GM20000 (cell line): ENCODE measurements at regions not wholly inside any gene's neighbourhood (a gene's known extent, or its start where the extent isn't known, plus 50 kb on each side); places are given as distances from the start of the nearest gene placed in this dataset.

Experiments
- DNase-seq: peaks from one replicate; pipeline ENCODE4 v3.0.0; 2012; ENCODE audit warnings: low spot score
- TF ChIP-seq, protein P1 (sequence below): IDR thresholded peaks from 2 replicates; pipeline ENCODE4 v1.5.1; 2012; ENCODE audit warnings: mild to moderate bottlenecking, control low read depth; ENCODE audit errors: extremely low read depth, missing control alignments

DNA sequence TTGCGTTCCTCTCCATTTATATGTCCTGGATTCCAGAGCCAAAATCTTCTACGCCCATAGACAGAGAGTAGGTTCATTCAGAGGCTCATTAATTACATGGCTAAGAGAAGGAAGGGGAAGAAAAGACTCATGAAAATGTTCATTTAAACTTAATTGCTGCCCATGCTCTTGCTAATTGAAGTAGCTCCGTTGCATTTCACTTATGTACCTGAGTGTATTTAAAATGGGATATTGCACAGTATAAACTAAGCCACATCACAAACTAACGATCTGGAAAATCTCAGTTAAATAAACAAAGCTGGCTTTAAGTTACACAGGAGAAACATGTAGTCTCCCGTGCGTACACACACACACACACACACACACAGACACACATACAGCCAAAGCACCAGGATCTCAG is 269.2 kb downstream of the CDC5L start:
- TF ChIP-seq, protein P1, sequence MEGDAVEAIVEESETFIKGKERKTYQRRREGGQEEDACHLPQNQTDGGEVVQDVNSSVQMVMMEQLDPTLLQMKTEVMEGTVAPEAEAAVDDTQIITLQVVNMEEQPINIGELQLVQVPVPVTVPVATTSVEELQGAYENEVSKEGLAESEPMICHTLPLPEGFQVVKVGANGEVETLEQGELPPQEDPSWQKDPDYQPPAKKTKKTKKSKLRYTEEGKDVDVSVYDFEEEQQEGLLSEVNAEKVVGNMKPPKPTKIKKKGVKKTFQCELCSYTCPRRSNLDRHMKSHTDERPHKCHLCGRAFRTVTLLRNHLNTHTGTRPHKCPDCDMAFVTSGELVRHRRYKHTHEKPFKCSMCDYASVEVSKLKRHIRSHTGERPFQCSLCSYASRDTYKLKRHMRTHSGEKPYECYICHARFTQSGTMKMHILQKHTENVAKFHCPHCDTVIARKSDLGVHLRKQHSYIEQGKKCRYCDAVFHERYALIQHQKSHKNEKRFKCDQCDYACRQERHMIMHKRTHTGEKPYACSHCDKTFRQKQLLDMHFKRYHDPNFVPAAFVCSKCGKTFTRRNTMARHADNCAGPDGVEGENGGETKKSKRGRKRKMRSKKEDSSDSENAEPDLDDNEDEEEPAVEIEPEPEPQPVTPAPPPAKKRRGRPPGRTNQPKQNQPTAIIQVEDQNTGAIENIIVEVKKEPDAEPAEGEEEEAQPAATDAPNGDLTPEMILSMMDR = no peak
- no peak for DNase-seq

DNA sequence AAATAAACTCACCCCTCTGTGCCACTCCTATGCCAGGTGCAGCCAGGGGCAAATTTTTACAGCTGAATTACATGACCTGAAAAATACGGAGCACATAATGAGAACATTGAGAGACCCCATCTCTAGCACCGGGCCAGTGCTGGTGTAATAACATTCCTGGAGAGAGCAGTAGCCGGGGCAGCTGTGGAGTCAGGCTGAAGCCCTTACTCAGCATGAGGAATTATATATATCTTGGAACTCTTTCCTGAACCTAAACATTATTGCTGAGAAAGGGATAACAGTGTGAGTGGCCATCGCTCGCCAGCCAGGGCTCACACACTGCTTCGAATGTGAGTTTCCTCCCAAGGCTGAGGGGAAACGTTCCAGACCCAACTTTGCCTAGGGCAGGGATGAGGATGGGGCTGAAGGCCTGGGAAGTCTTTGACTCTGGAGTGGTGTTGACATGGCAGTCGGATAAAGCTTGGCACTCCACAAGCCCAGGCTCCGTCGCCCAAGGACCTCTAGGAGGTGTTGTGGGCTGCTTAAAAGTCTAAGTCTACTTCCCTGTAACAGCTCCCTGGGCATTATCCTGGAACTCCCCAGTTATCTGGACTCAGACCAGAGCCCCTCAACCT is 269.8 kb downstream of the CDC5L start:
- DNase-seq = no peak

DNA sequence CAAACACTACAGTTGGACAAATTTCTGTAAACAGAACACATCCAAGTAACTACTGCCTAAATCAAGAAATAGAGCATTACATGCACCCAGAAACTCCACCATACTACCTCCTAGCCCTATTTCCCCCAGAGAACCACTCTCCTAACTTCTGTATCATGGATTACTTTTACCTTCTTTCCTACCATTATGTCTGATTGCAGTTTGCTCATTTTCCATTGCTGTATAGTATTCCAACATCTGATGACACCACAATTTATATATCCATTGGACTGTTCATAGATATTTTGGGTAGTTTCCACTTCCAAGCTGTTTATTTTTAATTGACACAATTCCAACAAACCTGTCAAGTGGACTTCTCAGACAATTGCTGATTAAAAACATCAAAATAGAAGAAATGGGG is 271.1 kb downstream of the CDC5L start:
- no peak for DNase-seq
- TF ChIP-seq, protein P1 = no peak

More for the DNA sequence above, 269.8 kb downstream of the CDC5L start:
- TF ChIP-seq, protein P1 = no peak

DNA sequence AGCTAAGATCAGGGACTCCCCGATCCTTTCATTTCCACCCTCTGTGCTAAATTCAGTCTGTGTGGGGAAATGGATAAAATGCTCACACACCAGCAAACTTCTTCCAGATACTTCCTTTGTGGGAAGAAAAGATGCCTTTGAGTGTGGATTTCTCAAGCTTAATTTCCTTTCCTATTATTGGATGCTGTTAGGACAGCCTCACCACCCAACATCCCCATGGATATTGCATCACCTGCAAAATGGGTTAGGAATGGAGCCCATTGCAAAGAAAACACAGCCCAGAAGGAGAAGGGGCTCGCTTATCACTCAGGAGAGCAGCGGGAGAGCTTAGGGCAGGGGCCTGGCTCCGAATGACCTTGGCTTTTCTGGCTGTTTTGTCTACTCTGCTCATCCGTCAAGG is 272.2 kb downstream of the CDC5L start:
- no peak for DNase-seq
- TF ChIP-seq, protein P1 = no peak

DNA sequence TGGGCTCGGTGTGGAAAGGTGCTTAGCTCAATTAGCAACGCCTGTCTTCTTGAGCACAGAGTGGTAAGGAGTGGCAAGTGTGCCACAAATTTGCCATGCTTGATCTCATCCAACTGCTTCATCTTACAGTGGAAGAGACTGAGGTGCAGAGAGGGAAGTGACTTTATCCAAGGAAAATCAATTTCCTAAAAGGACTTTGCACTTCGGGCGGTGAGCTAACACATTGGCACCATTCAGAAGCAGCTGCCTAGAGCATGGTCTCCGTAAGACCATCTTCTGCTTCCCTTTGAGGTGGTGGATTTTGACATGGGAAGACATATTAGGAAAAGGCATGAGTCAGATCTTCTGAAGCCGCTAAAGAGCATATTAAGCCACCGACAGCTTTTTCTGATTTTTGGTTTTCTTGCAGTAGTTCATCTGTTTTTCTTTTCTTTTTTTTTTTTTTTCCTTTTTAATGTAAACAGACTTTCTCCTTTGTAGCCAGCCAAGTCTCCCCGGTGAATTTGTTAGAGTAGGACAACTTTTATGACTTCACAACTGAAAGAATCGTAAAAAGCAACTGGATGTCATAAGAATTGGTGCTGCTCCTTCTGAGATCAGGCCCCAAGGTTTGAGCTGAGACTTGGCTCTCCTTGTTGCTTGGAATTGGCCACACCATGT is 273.2 kb downstream of the CDC5L start:
- TF ChIP-seq, protein P1 = no peak
- DNase-seq = no peak

DNA sequence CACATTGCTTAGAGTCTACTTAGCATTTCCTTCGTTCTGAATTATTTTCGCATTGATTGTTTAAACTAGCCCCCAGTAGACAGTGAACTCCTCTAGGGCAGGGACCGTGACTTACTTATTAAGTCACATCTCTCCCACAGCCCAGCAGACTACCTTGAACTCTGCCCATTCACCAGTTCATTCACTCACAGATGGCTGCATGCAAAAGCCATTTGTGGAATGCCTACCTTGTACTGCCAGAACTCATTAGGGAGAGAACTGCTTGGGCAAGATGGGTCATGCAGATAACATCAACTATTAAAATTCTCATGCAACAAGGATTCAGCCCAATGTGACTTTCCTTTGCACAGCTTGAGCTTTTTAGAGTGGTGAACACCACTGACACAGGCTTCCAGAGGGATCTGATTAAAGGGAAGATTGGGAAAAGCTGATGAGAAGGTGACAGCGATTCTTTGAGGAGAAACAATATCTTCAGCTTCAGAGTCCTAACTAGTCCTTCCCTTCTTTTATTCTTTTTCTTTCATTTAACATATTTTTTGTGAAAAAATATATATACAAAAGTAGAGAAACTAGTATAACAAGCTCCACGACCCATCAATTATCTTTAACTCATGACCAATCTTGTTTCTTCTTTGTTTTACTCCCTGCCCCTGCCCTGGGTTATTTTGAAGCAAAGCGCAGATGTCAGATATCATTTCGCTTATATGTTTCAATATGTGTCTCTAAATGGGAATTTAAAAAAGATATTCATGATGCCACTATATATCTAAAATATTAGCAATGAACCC is 273.9 kb downstream of the CDC5L start:
- TF ChIP-seq, protein P1 = no peak
- no peak for DNase-seq
